HG02852 (cell line): ENCODE measurements at regions not wholly inside any gene's neighbourhood (a gene's known extent, or its start where the extent isn't known, plus 50 kb on each side); places are given as distances from the start of the nearest gene placed in this dataset.
A peak's percentile ranks its signal among the peaks of the same experiment; 100 is the strongest.

ENCODE experiments used
- ATAC-seq: cut with Tn5 transposase; IDR thresholded peaks from one replicate; pipeline ENCODE4 v1.9.1; 2021; ENCODE audit warnings: mild to moderate bottlenecking, moderate library complexity; ENCODE audit not compliant: unreplicated experiment

DNA sequence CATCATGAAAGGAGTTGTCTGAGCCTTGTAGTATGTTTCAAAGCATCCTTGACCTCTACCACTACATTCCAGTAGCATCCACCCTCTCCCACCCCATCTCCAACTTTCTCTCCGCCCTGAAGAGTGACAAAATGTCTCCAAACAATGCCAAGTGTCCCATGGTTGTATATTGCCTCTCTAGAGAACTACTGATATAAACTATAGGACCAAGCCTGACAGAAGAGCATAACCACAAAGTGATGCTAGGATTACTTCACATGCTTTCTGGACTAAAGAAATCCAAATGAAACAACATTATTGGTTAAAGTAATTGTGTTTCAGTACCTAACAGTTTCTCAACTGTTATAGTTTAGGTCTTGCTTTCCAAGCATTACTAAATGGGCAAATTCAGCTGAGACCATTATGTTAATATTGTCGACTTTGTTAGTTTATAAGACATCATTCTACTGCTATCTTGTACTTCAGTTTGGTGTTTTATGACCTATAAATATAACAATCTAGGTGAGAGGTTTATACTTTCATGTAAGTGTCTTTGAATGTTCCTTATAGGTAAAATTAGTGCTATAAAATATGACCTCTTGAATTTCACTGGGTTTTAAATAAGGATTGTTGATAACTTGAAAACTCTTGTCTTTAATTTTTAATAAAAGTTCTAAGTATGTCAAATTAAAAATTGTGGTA, 117.4 kb downstream of the SUCNR1 start:
- no peak for ATAC-seq

- no peak for ATAC-seq
These were observed 119.0 kb downstream of the SUCNR1 start for GRCh38 chr3:151992326-151993041.

DNA sequence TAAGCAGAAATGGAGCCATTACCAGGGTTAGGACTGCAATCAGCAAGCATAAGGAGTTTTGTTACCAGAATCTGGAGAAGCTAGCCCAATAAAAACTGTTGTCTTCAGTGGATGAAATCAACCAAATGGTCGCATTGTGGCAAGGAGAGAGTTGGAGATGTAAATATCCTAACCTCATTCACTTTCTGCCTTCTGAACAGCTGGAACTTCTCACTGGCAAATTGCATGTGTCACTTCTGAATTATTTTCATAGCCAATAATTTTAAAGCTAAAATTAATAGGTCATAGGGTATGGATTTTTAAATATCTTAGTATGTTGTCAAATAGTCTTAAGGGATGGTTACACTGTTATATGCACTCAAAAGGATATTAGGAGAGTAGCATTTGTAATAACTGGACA, 121.6 kb downstream of the SUCNR1 start:
- no peak for ATAC-seq

DNA sequence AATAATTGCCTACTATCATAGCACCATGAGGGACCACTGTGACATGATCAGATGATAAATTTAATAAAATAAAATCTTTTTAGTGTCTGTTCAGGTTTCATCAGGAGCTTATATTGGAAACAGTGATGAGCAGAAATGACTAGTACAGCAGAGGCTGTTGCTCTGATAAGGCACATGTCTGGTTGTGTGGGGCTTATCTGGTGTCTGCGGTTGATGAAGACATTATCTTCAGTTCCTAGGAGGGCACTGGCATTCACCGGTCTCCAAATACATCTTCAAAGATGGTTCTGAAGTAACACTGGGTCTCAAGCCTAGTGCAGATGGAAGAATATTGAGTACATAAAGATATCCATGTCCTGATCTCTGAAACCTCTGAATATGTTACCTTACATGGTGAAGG, 125.3 kb downstream of the SUCNR1 start:
- no peak for ATAC-seq

- ATAC-seq = no peak
These were observed 126.5 kb downstream of the SUCNR1 start for GRCh38 chr3:151999936-152000335.

- ATAC-seq = no peak
These were observed 138.6 kb downstream of the SUCNR1 start for GRCh38 chr3:152011812-152012735.

- ATAC-seq = no peak
These were observed 146.1 kb downstream of the SUCNR1 start for GRCh38 chr3:152019508-152019907.

DNA sequence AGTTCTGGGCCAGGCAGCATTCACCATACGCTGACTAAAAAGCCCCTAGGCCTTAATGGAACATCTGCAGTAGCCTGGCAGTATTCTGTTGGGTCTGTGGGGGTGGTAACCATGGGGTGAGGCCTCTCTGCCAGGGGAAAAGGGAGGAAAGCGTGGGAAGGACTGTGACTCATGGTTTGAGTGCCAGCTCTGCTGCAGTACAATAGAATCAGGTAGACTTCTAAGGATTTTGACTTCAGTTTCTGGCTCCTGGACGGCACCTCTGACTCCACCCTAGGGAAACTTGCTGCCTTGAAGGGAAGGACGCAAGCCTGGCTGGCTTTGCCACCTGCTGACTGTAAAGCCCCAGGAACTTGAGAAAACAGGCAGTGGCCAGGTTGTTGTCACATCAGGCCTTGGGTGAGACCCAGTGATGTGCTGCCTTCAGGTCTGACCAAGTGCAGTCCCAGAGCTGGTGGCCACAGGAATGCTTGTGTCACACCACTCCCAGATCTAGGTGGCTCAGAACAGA, 148.6 kb downstream of the SUCNR1 start:
- no peak for ATAC-seq

GRCh38 chr3:152026033-152026556, 152.7 kb downstream of the SUCNR1 start:
- ATAC-seq = no peak

- ATAC-seq = no peak
These were observed 156.9 kb downstream of the SUCNR1 start for GRCh38 chr3:152030320-152030719.

DNA sequence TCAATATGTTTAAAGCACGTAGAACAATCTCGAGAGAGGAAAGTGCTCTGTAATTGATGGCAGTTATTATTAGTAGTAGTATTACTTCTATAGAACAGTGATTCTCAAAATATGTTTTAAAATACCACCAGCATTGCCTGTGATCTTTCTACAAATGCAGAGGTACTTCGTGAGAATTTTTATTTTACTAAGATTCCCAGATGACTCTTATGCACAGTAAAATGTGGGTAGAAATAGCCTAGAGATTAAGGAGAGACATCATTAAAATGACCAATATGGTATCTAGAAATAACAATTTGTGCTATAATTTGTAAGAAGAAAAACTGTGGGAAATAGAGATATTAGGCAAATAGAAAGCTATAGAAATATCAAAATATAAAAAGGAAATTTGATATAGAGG, 157.9 kb downstream of the SUCNR1 start:
- ATAC-seq = no peak

DNA sequence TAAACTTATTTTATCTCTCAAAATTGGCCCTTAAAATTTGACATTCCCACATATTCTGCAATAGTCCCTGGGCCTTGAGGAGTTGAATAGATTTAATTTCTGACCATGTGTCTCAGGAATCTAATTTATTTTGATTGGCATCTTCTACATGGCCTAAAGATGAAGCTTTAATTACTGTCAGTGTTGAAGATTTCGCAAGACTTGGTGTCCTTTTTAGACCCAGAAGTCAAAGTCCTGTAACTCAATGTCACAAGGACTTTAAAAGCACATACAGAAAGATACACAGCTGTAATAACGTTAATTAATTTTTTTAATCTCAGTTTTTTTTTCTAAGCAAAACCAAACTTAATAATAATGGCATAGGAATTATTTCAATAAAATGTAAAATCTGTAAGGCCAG, 163.9 kb downstream of the SUCNR1 start:
- ATAC-seq = no peak

GRCh38 chr3:152037953-152038352, 164.5 kb downstream of the SUCNR1 start:
- ATAC-seq = no peak

GRCh38 chr3:152038490-152038889, 165.0 kb downstream of the SUCNR1 start:
- ATAC-seq = no peak

DNA sequence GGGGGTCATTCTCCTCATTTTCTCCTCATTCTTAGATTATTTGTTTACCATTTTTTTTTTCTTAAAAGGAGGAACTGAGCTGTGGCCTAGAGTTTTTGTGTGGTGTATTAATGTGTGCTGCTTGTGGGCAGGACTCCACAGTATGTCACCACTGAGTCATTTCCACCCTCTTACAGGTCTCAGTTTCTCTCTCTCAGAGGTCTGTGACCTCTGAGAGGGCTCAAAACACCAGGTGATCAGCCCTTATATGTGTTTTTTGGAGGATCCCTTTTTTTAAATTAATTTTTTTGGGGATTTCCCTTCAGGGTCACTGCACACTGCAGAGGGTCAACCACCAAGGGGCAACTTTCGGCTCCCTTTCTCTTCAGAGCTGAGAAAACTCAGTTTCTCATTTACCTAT, 166.4 kb downstream of the SUCNR1 start:
- ATAC-seq = peak; percentile 95

- peak; percentile 23 for ATAC-seq
These were observed 166.9 kb downstream of the SUCNR1 start for GRCh38 chr3:152040319-152040718.

GRCh38 chr3:152043620-152044019, 170.2 kb downstream of the SUCNR1 start:
- no peak for ATAC-seq

GRCh38 chr3:152046280-152046679, 172.8 kb downstream of the SUCNR1 start:
- ATAC-seq = no peak

- no peak for ATAC-seq
These were observed 174.0 kb downstream of the SUCNR1 start for GRCh38 chr3:152047465-152047864.

GRCh38 chr3:152048831-152049230, 175.4 kb downstream of the SUCNR1 start:
- ATAC-seq = no peak

- ATAC-seq = no peak
These were observed 177.5 kb downstream of the SUCNR1 start for GRCh38 chr3:152050903-152051302.
